ENCODE measurements at regions not wholly inside any gene's neighbourhood (a gene's known extent, or its start where the extent isn't known, plus 50 kb on each side); places are given as distances from the start of the nearest gene placed in this dataset.

- H3K4me2 ChIP-seq (replicated peaks; ENCODE audit: extremely low read depth, low read length, poor library complexity, severe bottlenecking): no peak overlapping the region
- no peak for DNase-seq
- H4K20me1 ChIP-seq (ENCODE audit: insufficient read depth, low read length): no peaks in the 10 kb centered on the region
- H3K79me2 ChIP-seq (ENCODE audit: insufficient read depth, low read length): no peaks in the 10 kb centered on the region
- intact Hi-C loops (cut with micrococcal nuclease): no loop called here
- Mint-ChIP-seq H3K27me3 (ENCODE audit: low read depth in 3 of 3) (no peaks in the 10 kb centered on the region), H3K36me3 (no peaks in the 10 kb centered on the region), H3K4me1 (no peaks in the 10 kb centered on the region), H3K27ac (no peak overlapping the region), H3K4me3 (no peak overlapping the region), H3K9me3 (peaks cover 0 to 13% (median 5%) of the 10 kb centered on the region in 7 donors)
- H3K9me3 ChIP-seq (replicated peaks in 1 of 2; ENCODE audit: control insufficient read depth in 1 of 2, insufficient read depth in 1 of 2, low read length in 2 of 2): peaks cover 6 to 15% of the 10 kb centered on the region in 2 donors
- H3K4me3 ChIP-seq (replicated peaks in 1 of 3; ENCODE audit: low read depth in 2 of 3, low read length in 3 of 3): no peak overlapping the region
- H3K27ac ChIP-seq (ENCODE audit: low read depth in 1 of 2, low read length in 2 of 2): no peak overlapping the region
- 85% methylated on average over 4 of the region's 4 CpGs for WGBS (ENCODE audit: insufficient coverage)
- H3K9ac ChIP-seq (ENCODE audit: insufficient read depth, low read length, poor library complexity, severe bottlenecking): no peak overlapping the region
- no peak overlapping the region for H2AFZ ChIP-seq (ENCODE audit: insufficient read depth, low read depth, low read length, poor library complexity, severe bottlenecking)
- no peaks in the 10 kb centered on the region for H3K4me1 ChIP-seq (ENCODE audit: control insufficient read depth in 1 of 2, insufficient read depth in 2 of 2, low read length in 2 of 2)
- no peaks in the 10 kb centered on the region for H3K36me3 ChIP-seq (replicated peaks in 1 of 2; ENCODE audit: control insufficient read depth in 1 of 2, insufficient read depth in 2 of 2, low read length in 2 of 2)
- TF ChIP-seq CTCF (IDR thresholded peaks at IDR 0.05): no peak
- H3K27me3 ChIP-seq (ENCODE audit: control insufficient read depth in 2 of 2, insufficient read depth in 2 of 2, low read length in 2 of 2): no peaks in the 10 kb centered on the region
Measured at GRCh38 chr4:187380181-187380581, 615.4 kb upstream of the ZFP42 start.

GRCh38 chr4:187383181-187383580 lies 612.4 kb upstream of the ZFP42 start:
- no peak overlapping the region for H3K4me3 Mint-ChIP-seq
- H3K4me3 ChIP-seq (replicated peaks in 1 of 3; ENCODE audit: low read depth in 2 of 3, low read length in 3 of 3): no peak overlapping the region
- no peaks in the 10 kb centered on the region for H3K79me2 ChIP-seq (ENCODE audit: insufficient read depth, low read length)
- H4K20me1 ChIP-seq (ENCODE audit: insufficient read depth, low read length): no peaks in the 10 kb centered on the region
- no peaks in the 10 kb centered on the region for H3K27me3 Mint-ChIP-seq (ENCODE audit: low read depth in 3 of 3)
- H3K36me3 ChIP-seq (replicated peaks in 1 of 2; ENCODE audit: control insufficient read depth in 1 of 2, insufficient read depth in 2 of 2, low read length in 2 of 2): no peaks in the 10 kb centered on the region
- H2AFZ ChIP-seq (ENCODE audit: insufficient read depth, low read depth, low read length, poor library complexity, severe bottlenecking): no peak overlapping the region
- no peak overlapping the region for H3K9ac ChIP-seq (ENCODE audit: insufficient read depth, low read length, poor library complexity, severe bottlenecking)
- H3K4me1 ChIP-seq (ENCODE audit: control insufficient read depth in 1 of 2, insufficient read depth in 2 of 2, low read length in 2 of 2): no peaks in the 10 kb centered on the region
- H3K9me3 ChIP-seq (replicated peaks in 1 of 2; ENCODE audit: control insufficient read depth in 1 of 2, insufficient read depth in 1 of 2, low read length in 2 of 2): peaks cover 6 to 11% of the 10 kb centered on the region in 2 donors
- DNase-seq: no peak
- H3K4me2 ChIP-seq (replicated peaks; ENCODE audit: extremely low read depth, low read length, poor library complexity, severe bottlenecking): no peak overlapping the region
- H3K36me3 Mint-ChIP-seq: no peaks in the 10 kb centered on the region
- H3K4me1 Mint-ChIP-seq: no peaks in the 10 kb centered on the region
- H3K9me3 Mint-ChIP-seq: peaks cover 0 to 13% (median 5%) of the 10 kb centered on the region in 7 donors
- no peaks in the 10 kb centered on the region for H3K27me3 ChIP-seq (ENCODE audit: control insufficient read depth in 2 of 2, insufficient read depth in 2 of 2, low read length in 2 of 2)
- H3K27ac ChIP-seq (ENCODE audit: low read depth in 1 of 2, low read length in 2 of 2): no peak overlapping the region
- intact Hi-C loops (cut with micrococcal nuclease): no loop called here
- H3K27ac Mint-ChIP-seq: no peak overlapping the region
- no peak for TF ChIP-seq CTCF (IDR thresholded peaks at IDR 0.05)
